Fibroblast of lung (primary cell): ENCODE measurements at regions not wholly inside any gene's neighbourhood (a gene's known extent, or its start where the extent isn't known, plus 50 kb on each side); places are given as distances from the start of the nearest gene placed in this dataset.

Source experiments
- DNase-seq, 2 donors: peaks; one replicate each; pipeline versions ENCODE4 v3.0.0 to v3.0.0-alpha.2; 2010; ENCODE audit warnings: low read depth in 2 of 2
- H2AFZ ChIP-seq: 2 replicates; pipeline ENCODE4 v1.5.1; 2012; ENCODE audit warnings: low read length, control low read depth, inconsistent platforms
- H3K27ac ChIP-seq: 2 replicates; pipeline ENCODE4 v1.5.1; 2011; ENCODE audit warnings: low read length, control low read depth; ENCODE audit not compliant: insufficient read depth
- H3K27me3 ChIP-seq: 2 replicates; pipeline ENCODE4 v1.5.1; 2011; ENCODE audit warnings: mild to moderate bottlenecking, low read length; ENCODE audit not compliant: control insufficient read depth, insufficient read depth
- H3K36me3 ChIP-seq: 2 replicates; pipeline ENCODE4 v1.5.1; 2011; ENCODE audit warnings: low read length; ENCODE audit not compliant: control insufficient read depth, insufficient read depth
- H3K4me1 ChIP-seq: 2 replicates; pipeline ENCODE4 v1.5.1; 2011; ENCODE audit warnings: low read length; ENCODE audit not compliant: control insufficient read depth, insufficient read depth; ENCODE audit errors: extremely low read depth
- H3K4me2 ChIP-seq: 2 replicates; pipeline ENCODE4 v1.5.1; 2011; ENCODE audit warnings: low read length, control low read depth; ENCODE audit not compliant: insufficient read depth; ENCODE audit errors: extremely low read depth
- H3K4me3 ChIP-seq, 4 experiments: fragments of 200-600 bp in 1 of 4; sonication (generic) in 1 of 4; replicated peaks in 1 of 4; 2 replicates each; pipeline ENCODE4 v1.5.1; 2011 to 2016; ENCODE audit warnings: low read length in 4 of 4, low read depth in 3 of 4, mild to moderate bottlenecking in 3 of 4, control low read depth in 2 of 4, inconsistent platforms in 1 of 4, mixed read lengths in 1 of 4; ENCODE audit not compliant: insufficient read depth in 1 of 4; ENCODE audit errors: control extremely low read depth in 1 of 4
- H3K79me2 ChIP-seq: 2 replicates; pipeline ENCODE4 v1.5.1; 2012; ENCODE audit warnings: mild to moderate bottlenecking, low read length, inconsistent platforms; ENCODE audit not compliant: control insufficient read depth, insufficient read depth
- H3K9ac ChIP-seq: 2 replicates; pipeline ENCODE4 v1.5.1; 2011; ENCODE audit warnings: mild to moderate bottlenecking, low read length, control low read depth; ENCODE audit not compliant: insufficient read depth
- H3K9me3 ChIP-seq: 2 replicates; pipeline ENCODE4 v1.5.1; 2012; ENCODE audit warnings: low read depth, low read length; ENCODE audit not compliant: control insufficient read depth, insufficient read depth
- H4K20me1 ChIP-seq: 2 replicates; pipeline ENCODE4 v1.5.1; 2011; ENCODE audit warnings: low read length; ENCODE audit not compliant: control insufficient read depth, insufficient read depth; ENCODE audit errors: extremely low read depth
- CTCF ChIP-seq, 2 donors: IDR thresholded peaks in 1 of 2; conservative IDR thresholded peaks in 1 of 2; 1 replicate in 1 of 2; 2 replicates in 1 of 2; pipeline ENCODE4 v1.5.1; 2011 to 2012; ENCODE audit warnings: low read length in 2 of 2, control low read depth in 1 of 2, inconsistent platforms in 1 of 2, low read depth in 1 of 2, mild to moderate bottlenecking in 1 of 2
- EZH2 ChIP-seq: IDR thresholded peaks from 2 replicates; pipeline ENCODE4 v1.5.1; 2012; ENCODE audit warnings: low read length, control low read depth, mild to moderate bottlenecking; ENCODE audit errors: missing control alignments

- Histone ChIP-seq H3K9ac (no peak overlapping the region), H2AFZ (no peak overlapping the region), H3K4me1 (no peaks in the 10 kb centered on the region), H3K9me3 (no peaks in the 10 kb centered on the region), H3K27ac (no peak overlapping the region), H3K36me3 (no peaks in the 10 kb centered on the region), H3K79me2 (no peaks in the 10 kb centered on the region), H4K20me1 (no peaks in the 10 kb centered on the region), H3K27me3 (no peaks in the 10 kb centered on the region), H3K4me3 (no peak overlapping the region), H3K4me2 (no peak overlapping the region)
- TF ChIP-seq CTCF (conservative IDR thresholded peaks at IDR 0.05 in 1 of 2, IDR thresholded peaks at IDR 0.05 in 1 of 2; ENCODE audit: low read depth in 1 of 2, low read length in 2 of 2) (no peak), EZH2 (no peak)
- DNase-seq: no peak
Measured at GRCh38 chr4:11631416-11631815, 202.7 kb upstream of the HS3ST1 start.

GRCh38 chr4:11628093-11628725 lies 199.5 kb upstream of the HS3ST1 start:
- DNase-seq: peak; percentile 37 to 51
- no peak overlapping the region for H3K4me3 ChIP-seq
- no peak overlapping the region for H3K27ac ChIP-seq
- H3K79me2 ChIP-seq: no peaks in the 10 kb centered on the region
- no peaks in the 10 kb centered on the region for H4K20me1 ChIP-seq
- TF ChIP-seq CTCF (conservative IDR thresholded peaks at IDR 0.05 in 1 of 2, IDR thresholded peaks at IDR 0.05 in 1 of 2; ENCODE audit: low read depth in 1 of 2, low read length in 2 of 2): no peak
- no peak for TF ChIP-seq EZH2
- H3K9me3 ChIP-seq: no peaks in the 10 kb centered on the region
- no peaks in the 10 kb centered on the region for H3K36me3 ChIP-seq
- H3K4me2 ChIP-seq: no peak overlapping the region
- H3K27me3 ChIP-seq: no peaks in the 10 kb centered on the region
- H3K9ac ChIP-seq: no peak overlapping the region
- H2AFZ ChIP-seq: no peak overlapping the region
- H3K4me1 ChIP-seq: no peaks in the 10 kb centered on the region

- Histone ChIP-seq H3K36me3 (no peaks in the 10 kb centered on the region), H3K9me3 (no peaks in the 10 kb centered on the region), H3K4me3 (no peak overlapping the region), H3K4me1 (no peaks in the 10 kb centered on the region), H3K27me3 (no peaks in the 10 kb centered on the region), H3K9ac (no peak overlapping the region), H3K4me2 (no peak overlapping the region), H3K79me2 (no peaks in the 10 kb centered on the region), H3K27ac (no peak overlapping the region), H2AFZ (no peak overlapping the region), H4K20me1 (no peaks in the 10 kb centered on the region)
- no peak for DNase-seq
- TF ChIP-seq EZH2: no peak
- no peak for TF ChIP-seq CTCF (conservative IDR thresholded peaks at IDR 0.05 in 1 of 2, IDR thresholded peaks at IDR 0.05 in 1 of 2; ENCODE audit: low read depth in 1 of 2, low read length in 2 of 2)
Measured at GRCh38 chr4:11626066-11626465, 197.4 kb upstream of the HS3ST1 start.
